Activated T-helper 9 cell treated with anti-CD3 and anti-CD28 coated beads, Interleukin-2, amount 50 U/mL, for 16 hours (primary cell): ENCODE measurements at regions not wholly inside any gene's neighbourhood (a gene's known extent, or its start where the extent isn't known, plus 50 kb on each side); places are given as distances from the start of the nearest gene placed in this dataset.
"Not testable (repeated sequence)": the region's sequence is repeated elsewhere in the genome, so short reads cannot be mapped to it uniquely, and the experiment has no call there.

Experiments
- DNase-seq: peaks from one replicate; pipeline ENCODE4 v3.0.0-alpha.2; 2020; ENCODE audit warnings: low read depth

GRCh38 chr11:129699711-129700304 lies 115.8 kb upstream of the TMEM45B start:
- DNase-seq, result no peak

DNA sequence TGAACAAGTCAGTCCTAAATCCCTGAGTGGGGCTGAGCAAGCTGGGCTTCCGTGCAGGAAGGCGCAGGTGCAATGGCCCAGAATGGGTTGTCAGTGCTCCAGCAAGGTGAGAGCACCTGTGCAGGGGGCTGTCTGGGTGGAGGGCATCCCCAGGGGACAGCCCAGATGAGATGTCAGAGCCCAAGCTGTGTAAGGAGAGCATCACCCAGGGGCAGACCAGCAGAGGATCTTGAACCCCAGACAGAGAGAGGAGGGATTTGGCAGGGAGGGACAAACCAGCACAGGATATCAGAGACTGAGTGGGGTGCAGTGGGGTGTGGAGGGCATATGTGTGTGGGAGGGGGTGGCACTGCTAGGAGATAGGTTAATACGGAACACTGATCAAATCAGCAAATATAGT lies 114.9 kb upstream of the TMEM45B start:
- DNase-seq, result no peak

GRCh38 chr11:129701706-129702105 lies 113.9 kb upstream of the TMEM45B start:
- no peak for DNase-seq

- DNase-seq, result no peak
Observed at GRCh38 chr11:129702410-129703398, 112.9 kb upstream of the TMEM45B start.

DNA sequence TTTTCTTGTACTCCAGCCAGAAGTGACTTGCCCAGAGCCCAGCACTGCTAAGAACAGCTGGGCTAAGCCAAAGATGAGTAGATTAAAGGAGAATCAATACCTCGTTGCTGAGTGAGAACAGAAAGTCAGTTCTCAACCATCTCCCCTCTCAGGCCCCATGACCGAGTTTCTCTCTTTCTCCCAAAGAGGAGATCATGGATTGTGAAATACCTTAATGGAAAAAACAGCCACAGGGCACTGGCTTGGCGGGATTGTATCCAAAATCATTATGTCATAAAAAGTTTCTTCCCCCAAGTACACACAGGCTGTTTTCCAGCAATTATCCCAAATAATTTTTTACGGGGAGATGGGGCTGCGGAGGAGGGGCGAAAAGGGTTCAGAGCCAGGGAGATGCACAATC lies 111.8 kb upstream of the TMEM45B start:
- no peak for DNase-seq

DNA sequence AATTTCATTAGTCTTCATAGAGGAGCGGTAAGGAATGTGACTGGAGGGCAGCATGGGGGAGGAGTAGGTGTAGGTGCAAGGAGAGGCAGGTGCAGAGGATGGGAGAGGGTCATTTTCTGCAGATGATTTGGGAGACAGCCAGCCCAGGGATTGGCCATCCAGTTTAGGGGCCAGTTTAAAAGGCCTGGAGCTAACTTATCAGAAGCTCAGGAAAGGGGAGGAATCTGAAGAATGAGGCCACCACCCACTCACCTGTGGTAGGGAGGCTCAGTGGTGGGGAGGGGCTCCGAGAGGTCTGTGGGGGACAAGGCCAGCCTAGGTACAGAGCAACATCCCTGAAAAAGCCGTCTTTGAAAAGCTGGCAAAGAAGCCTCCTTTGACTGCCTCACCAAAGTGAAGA lies 110.8 kb upstream of the TMEM45B start:
- no peak for DNase-seq

GRCh38 chr11:129705341-129705740 lies 110.3 kb upstream of the TMEM45B start:
- DNase-seq, result no peak

GRCh38 chr11:129705933-129706332 lies 109.7 kb upstream of the TMEM45B start:
- DNase-seq, result no peak

- DNase-seq, result no peak
Observed at GRCh38 chr11:129709801-129710398, 105.7 kb upstream of the TMEM45B start.

- no peak for DNase-seq
Observed at GRCh38 chr11:129710423-129710822, 105.2 kb upstream of the TMEM45B start.

DNA sequence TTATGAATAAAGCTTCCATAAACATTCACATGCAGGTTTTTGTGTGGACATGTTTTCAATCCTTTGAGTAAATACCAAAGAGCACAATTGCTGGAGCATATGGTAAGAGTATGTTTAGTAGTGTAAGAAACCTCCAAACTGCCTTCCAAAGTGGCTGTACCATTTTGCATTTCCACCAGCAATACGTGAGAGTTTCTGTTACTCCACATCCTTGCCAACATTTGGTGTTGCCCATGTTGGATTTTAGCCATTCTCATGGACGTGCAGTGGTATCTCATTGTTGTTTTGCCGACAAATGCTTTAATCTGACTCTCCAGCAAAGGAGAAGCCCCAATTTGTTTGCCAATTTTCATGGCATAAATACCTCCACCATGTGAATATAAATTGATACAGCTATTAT lies 103.9 kb upstream of the TMEM45B start:
- DNase-seq, result no peak

- DNase-seq, result not testable (repeated sequence)
Observed at GRCh38 chr11:129712486-129713240, 103.0 kb upstream of the TMEM45B start.

- DNase-seq, result no peak
Observed at GRCh38 chr11:129719037-129719436, 96.6 kb upstream of the TMEM45B start.

GRCh38 chr11:129720156-129720555 lies 95.5 kb upstream of the TMEM45B start:
- no peak for DNase-seq

GRCh38 chr11:129720994-129721393 lies 94.7 kb upstream of the TMEM45B start:
- no peak for DNase-seq

DNA sequence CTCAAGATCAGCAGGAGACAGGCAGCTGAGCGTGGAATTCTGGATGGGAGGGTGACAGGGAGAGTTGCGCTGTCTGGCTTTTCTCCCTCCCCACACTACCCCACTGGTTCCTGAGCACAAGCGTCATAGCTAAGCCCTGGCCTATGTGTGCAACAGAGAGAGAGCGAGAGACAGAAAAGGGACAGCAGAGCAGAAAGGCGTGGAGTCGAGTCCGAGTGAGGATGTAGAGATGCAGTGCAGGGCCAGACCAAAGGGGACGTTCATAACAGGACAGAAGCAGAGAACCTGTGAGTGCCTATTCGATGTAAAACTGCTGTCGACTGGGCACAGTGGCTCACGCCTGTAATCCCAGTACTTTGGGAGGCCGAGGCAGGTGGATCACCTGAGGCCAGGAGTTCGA lies 94.0 kb upstream of the TMEM45B start:
- DNase-seq, result no peak

- no peak for DNase-seq
Observed at GRCh38 chr11:129722529-129722928, 93.1 kb upstream of the TMEM45B start.

DNA sequence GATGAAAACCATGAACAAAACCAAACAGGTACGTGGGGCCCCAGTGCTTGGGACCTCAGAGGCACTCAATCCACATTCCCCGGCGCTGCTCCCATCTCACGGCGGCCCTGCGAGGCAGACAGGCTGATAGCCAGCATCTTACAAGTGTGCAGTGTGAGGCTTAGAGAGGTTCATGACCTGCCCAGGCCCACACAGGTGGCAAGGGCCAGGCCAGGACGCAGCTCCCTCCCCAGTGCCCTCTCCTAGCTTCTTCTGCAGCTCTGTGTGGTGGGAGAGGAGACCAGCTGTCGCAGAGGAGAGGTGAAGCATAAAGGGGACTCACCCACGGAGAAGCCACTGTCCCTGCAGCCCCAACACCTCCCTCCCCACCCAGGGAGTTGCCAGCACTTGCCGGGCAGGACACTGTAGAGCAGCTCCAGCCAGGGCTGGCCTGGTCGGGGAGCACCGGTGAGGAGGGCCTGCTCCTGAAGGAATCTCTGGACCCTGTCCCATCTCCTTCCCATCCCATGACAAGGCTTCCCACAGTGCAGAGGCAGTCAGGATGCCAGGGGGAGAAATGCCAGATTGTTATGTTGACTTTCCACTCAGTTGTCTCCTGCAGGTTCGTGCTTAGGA lies 92.4 kb upstream of the TMEM45B start:
- no peak for DNase-seq

DNA sequence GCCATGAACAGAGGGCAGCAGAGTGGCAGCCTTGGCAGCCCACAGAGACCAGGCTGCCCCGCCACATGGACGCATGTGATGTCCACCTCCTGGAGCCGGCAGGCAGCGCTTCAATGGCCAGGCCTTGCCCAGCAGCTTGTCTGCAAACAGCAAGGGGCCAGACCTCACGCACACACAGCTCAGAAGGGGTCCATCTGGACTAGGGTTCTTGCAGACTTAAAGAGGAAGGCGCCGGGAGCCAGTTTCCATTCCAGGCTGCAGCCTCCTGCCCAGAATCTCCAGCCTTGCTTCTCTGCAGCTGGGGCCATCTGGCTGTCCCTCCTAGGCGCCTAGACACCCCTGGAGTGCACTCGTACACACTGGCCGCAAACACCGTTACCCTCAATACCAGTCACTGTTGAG lies 91.9 kb upstream of the TMEM45B start:
- DNase-seq, result no peak

DNA sequence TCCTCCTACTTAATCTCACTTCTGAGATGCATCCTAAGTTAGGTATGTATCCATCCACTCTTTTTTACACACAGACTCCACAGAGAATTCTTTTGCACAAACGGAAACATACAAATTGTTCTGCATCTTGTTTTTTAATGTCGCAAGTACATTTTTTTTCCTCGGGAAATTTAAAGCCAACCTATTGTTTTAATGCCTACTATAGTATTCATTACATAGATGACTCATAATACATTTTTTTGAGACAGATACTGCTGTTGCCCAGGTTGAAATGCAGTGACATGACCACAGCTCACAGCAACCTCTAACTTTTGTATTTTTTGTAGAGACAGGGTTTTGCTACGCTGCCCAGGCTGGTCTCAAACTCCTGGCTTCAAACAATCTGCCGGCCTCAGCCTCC lies 90.8 kb upstream of the TMEM45B start:
- no peak for DNase-seq

DNA sequence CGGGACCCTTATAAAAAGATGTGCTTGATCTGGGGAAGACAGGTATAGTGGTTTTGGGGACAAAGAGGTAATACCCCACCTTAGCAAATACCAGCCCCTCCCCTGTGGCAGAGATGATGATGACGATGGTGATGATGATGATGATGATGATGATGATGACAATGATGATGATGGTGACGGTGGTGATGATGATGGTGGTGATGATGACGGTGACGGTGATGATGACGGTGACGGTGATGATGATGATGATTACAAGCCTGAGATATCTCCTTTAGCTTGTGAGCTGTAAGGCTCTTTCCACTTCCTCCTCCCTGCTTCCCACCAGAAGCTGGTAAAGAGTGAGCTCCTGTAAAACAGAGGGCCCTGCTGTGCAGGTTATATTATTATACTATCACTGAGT lies 89.5 kb upstream of the TMEM45B start:
- DNase-seq, result no peak

GRCh38 chr11:129728581-129728980 lies 87.1 kb upstream of the TMEM45B start:
- DNase-seq, result no peak
